ENCODE measurements at regions not wholly inside any gene's neighbourhood (a gene's known extent, or its start where the extent isn't known, plus 50 kb on each side); places are given as distances from the start of the nearest gene placed in this dataset.

DNA sequence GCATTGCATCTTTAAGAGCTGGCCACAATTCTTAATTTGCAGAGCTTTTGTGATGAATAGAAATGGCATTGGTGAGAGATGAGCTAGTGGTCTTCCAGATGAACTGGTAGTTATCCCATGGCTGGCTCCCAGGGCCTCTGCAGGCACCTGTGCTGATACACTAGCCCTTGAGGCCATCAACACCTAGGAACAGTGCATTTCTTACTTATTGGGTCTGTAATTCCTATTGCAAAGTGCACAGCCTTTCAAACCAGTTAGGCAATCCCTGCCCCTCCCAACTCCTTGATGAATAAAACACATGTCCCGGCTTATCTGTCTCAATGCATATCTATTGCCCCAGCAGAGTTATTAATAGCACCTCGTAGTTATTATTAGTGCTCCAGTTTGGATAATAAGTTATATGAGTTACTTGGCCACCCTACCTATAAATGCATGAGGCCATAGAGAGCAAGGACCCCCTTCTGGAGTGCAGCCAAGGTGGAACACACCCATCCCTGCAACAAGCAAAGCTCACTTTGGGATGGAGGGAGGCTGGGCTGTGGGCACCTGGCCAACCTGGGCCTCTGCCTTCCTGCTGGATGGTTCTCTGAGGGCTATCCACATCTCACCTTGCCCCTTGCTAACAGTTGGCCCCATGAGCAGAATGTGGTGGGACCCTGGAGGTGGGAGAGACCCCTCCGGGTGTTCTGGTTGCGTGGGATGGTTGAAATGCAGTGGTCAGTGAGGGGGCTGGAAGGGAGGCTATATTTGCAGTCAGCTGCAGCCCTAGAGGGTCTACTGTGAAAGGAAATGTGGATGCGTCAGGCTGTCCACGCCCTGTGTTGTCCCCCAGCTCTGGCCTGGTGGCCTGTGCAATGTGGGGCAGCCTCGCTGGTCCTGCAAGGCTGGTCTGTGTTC, 455.9 kb upstream of the HS6ST1 start:
- TF ChIP-seq, protein P1, sequence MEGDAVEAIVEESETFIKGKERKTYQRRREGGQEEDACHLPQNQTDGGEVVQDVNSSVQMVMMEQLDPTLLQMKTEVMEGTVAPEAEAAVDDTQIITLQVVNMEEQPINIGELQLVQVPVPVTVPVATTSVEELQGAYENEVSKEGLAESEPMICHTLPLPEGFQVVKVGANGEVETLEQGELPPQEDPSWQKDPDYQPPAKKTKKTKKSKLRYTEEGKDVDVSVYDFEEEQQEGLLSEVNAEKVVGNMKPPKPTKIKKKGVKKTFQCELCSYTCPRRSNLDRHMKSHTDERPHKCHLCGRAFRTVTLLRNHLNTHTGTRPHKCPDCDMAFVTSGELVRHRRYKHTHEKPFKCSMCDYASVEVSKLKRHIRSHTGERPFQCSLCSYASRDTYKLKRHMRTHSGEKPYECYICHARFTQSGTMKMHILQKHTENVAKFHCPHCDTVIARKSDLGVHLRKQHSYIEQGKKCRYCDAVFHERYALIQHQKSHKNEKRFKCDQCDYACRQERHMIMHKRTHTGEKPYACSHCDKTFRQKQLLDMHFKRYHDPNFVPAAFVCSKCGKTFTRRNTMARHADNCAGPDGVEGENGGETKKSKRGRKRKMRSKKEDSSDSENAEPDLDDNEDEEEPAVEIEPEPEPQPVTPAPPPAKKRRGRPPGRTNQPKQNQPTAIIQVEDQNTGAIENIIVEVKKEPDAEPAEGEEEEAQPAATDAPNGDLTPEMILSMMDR (IDR thresholded peaks at IDR 0.05), result no peak
- no peak for TF ChIP-seq POLR2A (IDR thresholded peaks at IDR 0.05)

All from testis (tissue), 2 donors.